ENCODE measurements at regions not wholly inside any gene's neighbourhood (a gene's known extent, or its start where the extent isn't known, plus 50 kb on each side); places are given as distances from the start of the nearest gene placed in this dataset.
"Not testable (repeated sequence)": the region's sequence is repeated elsewhere in the genome, so short reads cannot be mapped to it uniquely, and the experiment has no call there.

GRCh38 chr16:29578898-29579297, 72.7 kb upstream of the NPIPB12 start:
- not testable (repeated sequence) for DNase-seq (ENCODE audit: low read depth in 3 of 3)

- not testable (repeated sequence) for DNase-seq (ENCODE audit: low read depth in 3 of 3)
Observed at GRCh38 chr16:29581764-29582163, 75.6 kb upstream of the NPIPB12 start.

- not testable (repeated sequence) for DNase-seq (ENCODE audit: low read depth in 3 of 3)
Observed at GRCh38 chr16:29591919-29592318, 71.1 kb upstream of the SPN start.

GRCh38 chr16:29594269-29594925, 68.7 kb upstream of the SPN start:
- DNase-seq (ENCODE audit: low read depth in 3 of 3), result not testable (repeated sequence)

GRCh38 chr16:29594926-29595838, 67.9 kb upstream of the SPN start:
- peak; percentile 77 to 90 (median 80) for DNase-seq (ENCODE audit: low read depth in 3 of 3)

- DNase-seq (ENCODE audit: low read depth in 3 of 3), result not testable (repeated sequence)
Observed at GRCh38 chr16:29597030-29597429, 66.0 kb upstream of the SPN start.

- peak in 1 of 3 donors; percentile 35 for DNase-seq (ENCODE audit: low read depth in 3 of 3)
Observed at GRCh38 chr16:29600111-29601000, 62.7 kb upstream of the SPN start.

- DNase-seq (ENCODE audit: low read depth in 3 of 3), result not testable (repeated sequence)
Observed at GRCh38 chr16:29602247-29602625, 60.8 kb upstream of the SPN start.

GRCh38 chr16:29602683-29603088, 60.4 kb upstream of the SPN start:
- DNase-seq (ENCODE audit: low read depth in 3 of 3), result not testable (repeated sequence)

GRCh38 chr16:29604631-29605549, 58.2 kb upstream of the SPN start:
- DNase-seq (ENCODE audit: low read depth in 3 of 3), result not testable (repeated sequence)

GRCh38 chr16:29605593-29606205, 57.3 kb upstream of the SPN start:
- DNase-seq (ENCODE audit: low read depth in 3 of 3), result not testable (repeated sequence)

GRCh38 chr16:29606669-29607427, 56.2 kb upstream of the SPN start:
- DNase-seq (ENCODE audit: low read depth in 3 of 3), result not testable (repeated sequence)

GRCh38 chr16:29607428-29607823, 55.6 kb upstream of the SPN start:
- not testable (repeated sequence) for DNase-seq (ENCODE audit: low read depth in 3 of 3)

- DNase-seq (ENCODE audit: low read depth in 3 of 3), result not testable (repeated sequence)
Observed at GRCh38 chr16:29612381-29613306, 50.4 kb upstream of the SPN start.
